Stimulated activated CD8-positive, alpha-beta memory T cell treated with anti-CD3 and anti-CD28 coated beads, Interleukin-15, amount 100 ng/mL, for 48 hours (primary cell): ENCODE measurements at regions not wholly inside any gene's neighbourhood (a gene's known extent, or its start where the extent isn't known, plus 50 kb on each side); places are given as distances from the start of the nearest gene placed in this dataset.
A peak's percentile ranks its signal among the peaks of the same experiment; 100 is the strongest.

ENCODE experiments used
- DNase-seq, 2 donors: peaks; one replicate each; pipeline ENCODE4 v3.0.0-alpha.2; 2020; ENCODE audit warnings: low read depth in 2 of 2

DNA sequence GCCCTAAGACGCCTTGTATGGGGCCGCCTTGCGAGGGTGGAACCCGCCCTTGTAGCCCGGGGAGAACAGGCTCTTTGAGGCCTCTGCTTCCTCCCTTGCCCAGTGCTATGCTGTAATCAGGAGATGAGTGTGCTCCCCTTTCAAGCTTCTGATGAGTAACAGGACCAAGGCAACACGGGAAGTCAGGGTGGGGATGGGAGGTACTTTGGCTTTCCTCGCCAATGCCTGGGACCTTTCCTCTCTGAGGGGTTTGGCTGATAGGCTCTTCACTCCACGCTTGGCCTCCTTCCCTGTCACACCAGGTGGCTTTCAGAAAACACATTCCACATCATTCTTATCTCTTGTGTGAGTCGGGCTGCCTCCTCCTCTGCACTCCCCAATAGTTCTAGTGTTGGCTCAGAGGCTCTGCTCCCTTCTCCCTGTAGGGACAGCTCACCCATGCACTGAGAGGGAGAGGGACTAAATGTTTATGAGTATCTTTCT lies 223.7 kb upstream of the TRIB2 start:
- no peak for DNase-seq

DNA sequence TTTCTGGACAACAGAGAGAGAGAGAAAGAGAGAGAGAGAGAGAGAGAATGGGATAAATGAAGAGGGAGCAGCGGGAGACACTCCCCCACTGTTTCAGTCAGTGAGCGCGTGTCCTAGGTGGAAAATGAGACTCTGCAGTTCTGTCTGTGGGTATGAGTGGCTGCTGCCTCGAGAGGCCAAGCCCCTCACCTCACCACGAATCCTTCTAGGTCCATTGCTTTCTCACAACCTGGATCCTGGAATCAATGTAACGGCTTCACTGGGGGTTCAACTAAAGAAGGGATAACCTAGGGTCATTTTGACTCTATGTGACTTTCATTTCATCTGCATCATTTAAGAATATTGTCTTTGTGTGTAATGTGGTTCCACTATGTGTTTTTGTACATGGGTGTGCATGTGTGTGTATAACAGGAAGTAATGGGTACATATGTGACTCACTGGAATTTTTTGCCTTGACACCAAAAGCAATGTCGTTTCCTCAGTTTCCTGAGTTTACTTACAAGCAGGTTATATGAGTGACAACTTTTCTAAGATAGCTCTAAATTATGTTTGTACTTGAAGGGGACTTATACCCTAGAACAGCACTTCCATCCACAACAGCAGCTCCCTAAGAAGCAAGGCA lies 221.4 kb upstream of the TRIB2 start:
- DNase-seq = no peak

DNA sequence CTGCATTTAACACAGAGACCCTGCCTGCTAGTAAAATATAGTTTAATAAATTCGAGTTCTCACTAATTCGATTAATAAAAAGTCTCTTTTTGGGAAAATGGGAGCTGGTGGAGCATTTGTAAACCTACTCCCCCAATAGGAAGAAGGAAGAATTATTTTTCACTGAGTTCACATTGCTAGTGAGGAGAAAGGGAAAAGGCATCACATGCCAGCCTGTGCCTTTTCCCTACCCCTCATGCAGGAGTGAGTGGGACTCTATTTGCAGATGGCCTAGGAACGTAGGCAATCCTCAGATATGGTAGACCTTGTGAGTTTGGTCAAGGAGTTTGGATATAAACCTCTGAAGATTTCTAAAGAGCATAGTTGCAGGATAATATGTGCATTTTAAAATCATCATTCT lies 218.4 kb upstream of the TRIB2 start:
- DNase-seq = no peak

- no peak for DNase-seq
Observed at GRCh38 chr2:12498704-12499103, 218.0 kb upstream of the TRIB2 start.

- no peak for DNase-seq
Observed at GRCh38 chr2:12500899-12501298, 215.8 kb upstream of the TRIB2 start.

DNA sequence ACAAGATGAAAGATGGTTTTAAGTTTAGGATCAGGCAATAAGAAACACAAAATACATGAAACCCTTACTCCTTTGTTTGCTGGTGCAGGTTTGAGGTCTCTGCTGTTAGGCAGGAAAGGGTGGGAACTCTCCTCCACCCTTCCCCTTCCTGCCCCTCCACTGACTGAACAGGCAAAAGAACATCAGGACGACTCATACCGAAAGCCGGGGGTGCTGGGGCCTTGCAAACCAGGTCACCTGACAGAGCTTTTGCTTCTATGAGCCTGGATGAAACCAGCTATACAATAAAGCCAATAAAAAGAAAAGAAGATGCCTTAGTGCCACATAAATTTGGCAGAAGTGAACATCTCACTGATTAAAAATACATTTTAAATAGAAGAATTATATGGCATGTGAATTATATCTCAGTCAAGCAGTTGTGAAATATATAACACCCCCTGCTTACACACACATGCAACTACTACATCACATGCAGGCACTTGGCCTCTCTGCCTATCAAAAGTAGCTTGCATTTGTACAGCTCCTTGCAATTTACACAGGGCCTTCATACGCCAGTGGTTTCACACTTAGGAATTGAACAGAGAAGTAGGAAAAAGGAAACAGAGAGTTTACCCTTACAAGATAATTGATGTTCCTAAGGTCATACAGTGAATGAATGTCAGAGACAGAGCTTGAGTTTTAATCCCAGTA lies 215.1 kb upstream of the TRIB2 start:
- peak; percentile 62 to 66 for DNase-seq

GRCh38 chr2:12502759-12503158 lies 214.0 kb upstream of the TRIB2 start:
- peak; percentile 33 to 51 for DNase-seq

- peak in 1 of 2 donors; percentile 30 for DNase-seq
Observed at GRCh38 chr2:12504443-12504842, 212.3 kb upstream of the TRIB2 start.

- no peak for DNase-seq
Observed at GRCh38 chr2:12506846-12507245, 209.9 kb upstream of the TRIB2 start.

DNA sequence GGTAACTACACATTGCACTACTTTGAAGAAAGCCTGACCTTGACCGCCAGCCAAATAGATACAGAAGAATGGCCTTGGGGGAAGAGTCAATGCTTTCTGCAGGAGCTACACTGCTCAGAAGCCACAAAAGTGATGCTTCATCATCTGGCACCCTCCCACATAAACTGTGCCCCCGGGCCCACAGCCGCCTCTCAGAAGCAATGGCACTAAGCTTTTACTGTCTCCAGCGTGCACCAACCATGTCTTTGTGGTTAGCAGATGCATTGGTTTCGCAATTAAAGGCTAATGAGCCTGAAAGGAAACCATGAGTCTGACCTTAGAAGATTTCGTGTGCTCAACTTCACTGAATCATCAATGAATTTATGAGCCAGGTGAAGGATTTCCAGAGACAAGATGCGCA lies 209.4 kb upstream of the TRIB2 start:
- DNase-seq = peak; percentile 78

GRCh38 chr2:12510070-12510469 lies 206.7 kb upstream of the TRIB2 start:
- DNase-seq = no peak

DNA sequence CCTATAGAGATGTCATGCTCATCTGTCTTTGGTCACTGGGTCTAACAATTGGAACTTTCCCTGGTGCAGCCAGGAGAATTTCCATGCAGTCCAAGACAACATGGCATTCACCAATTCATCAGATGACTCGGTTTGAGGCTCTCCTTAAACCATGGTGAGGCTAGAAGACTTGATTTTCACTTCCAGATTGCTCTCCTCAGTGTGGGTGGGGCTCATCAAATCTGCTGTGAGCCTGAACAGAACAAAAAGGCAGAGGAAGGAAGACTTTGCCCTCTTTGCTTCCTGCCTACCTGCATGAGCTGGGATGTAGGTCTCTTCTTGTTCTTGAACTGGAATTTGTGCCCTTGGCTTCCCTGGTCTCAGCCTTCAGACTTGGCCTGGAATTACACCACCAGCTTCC lies 203.4 kb upstream of the TRIB2 start:
- no peak for DNase-seq

DNA sequence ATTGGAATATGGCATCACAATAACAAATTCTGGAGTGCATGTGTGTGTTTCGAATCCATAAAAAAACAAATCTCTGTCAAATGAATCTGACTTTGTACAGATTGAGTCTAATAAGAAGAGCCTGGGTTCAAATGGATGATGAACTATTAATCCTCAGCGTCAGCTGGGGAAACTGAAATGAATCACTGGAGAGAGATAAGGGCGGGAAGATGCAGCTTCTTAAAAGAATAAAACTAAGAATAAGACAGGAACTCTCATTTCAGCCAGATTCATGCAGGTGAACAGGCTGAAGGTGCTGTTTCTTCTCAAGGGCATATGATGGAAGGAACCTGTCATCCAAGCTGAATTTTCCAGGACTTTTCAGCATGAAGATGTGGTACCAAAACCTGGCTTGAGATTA lies 202.6 kb upstream of the TRIB2 start:
- DNase-seq = no peak

- DNase-seq = no peak
Observed at GRCh38 chr2:12514631-12515437, 201.9 kb upstream of the TRIB2 start.

DNA sequence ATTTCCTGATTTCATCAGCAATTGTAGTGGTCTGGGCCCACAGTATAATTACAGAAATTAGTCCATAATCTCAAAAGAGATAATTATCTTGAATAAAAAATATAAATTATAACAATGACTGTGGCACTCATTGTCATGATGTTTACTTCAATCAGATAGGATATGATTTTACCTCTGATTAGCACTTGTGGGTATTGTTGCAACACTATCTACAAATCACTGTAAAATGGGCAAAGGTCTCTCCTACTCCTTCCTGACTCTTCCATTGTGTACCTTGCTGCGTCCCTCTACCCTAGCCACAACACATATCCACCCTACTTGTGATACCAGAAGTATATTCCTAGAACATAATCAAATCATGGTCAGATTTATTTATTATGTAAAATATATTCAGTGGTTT lies 200.9 kb upstream of the TRIB2 start:
- no peak for DNase-seq

- no peak for DNase-seq
Observed at GRCh38 chr2:12533337-12534005, 183.3 kb upstream of the TRIB2 start.

GRCh38 chr2:12534646-12535263 lies 182.0 kb upstream of the TRIB2 start:
- DNase-seq = no peak

DNA sequence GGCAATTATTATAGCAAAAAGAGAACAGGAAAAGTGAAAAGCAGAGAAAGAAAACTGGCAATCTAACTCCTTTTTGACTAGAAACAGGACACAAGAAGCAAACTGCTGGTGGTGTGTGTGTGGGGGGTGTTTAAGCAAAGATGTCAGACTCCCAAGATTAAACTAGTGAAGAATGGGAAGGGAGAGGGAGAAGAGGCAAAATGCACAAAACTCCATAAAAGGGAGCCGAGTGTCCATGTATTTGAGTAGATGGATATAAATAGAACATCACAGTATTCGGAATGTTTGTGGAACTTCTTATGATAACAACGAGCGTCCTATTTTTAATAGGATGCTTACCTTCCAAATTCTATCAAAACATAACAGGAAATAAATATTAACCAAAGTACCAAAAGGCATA lies 179.8 kb upstream of the TRIB2 start:
- DNase-seq = no peak

- DNase-seq = no peak
Observed at GRCh38 chr2:12538138-12538694, 178.5 kb upstream of the TRIB2 start.

DNA sequence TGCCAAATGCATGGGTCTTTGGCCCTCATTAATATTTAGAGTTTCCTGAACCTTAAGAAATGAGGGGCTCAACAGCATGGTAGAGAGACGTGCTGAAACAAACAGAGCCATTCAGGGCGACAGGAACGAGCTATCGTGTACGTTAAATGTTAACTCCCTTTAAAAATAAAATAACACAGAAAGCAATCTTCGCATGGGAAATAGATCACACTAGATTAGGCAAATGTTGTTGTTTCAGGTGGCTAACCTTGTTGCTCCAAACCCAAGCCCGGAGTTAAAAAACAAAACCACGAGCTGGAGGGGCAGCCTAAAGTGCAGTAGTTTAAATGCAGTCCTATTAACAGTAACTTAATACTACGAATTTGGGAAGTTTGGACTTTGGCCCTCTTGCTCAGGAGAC lies 177.4 kb upstream of the TRIB2 start:
- no peak for DNase-seq

DNA sequence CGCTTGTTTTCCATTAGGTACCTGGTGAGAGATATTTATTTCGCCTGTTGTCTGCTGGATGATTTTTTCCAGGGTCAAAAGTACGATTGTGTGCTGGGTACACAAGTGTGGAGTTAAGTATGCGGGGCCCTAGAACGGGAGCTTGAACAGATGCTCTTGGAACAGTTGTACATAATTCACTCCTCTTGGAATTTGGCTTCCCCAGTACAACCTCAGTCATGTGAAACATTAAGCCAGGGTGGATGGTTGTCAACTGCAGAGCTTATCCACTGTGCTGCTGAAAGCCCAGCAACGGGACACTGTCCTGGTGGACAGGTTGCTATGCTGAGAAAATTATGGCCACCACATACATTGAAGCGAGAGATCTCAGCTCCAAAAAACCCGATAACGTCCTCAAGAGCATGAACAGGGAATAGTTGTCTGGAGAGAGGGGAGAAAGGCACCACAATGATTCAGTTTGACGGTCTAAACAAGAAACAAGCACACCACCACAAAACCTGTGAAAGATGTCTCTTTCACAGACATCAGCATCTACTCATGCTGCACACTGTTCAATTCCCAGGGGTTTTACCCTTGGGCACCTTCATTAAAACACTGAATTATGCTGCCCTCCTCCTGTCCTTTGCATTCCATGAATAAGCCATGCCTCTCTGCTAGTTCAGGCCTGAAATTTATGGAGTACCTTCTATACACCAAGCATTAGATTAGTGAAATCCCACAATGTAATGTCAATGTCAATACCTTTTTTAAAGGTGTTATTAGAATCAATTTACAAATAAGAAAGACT lies 176.8 kb upstream of the TRIB2 start:
- no peak for DNase-seq
